H9 (cell line): ENCODE measurements at regions not wholly inside any gene's neighbourhood (a gene's known extent, or its start where the extent isn't known, plus 50 kb on each side); places are given as distances from the start of the nearest gene placed in this dataset.

Source experiments
- DNase-seq: peaks from one replicate; pipeline ENCODE4 v3.0.0-alpha.2; 2017
- H2AFZ ChIP-seq: one replicate; pipeline ENCODE4 v1.6.1; 2013; ENCODE audit warnings: mild to moderate bottlenecking, low read length, control low read depth, moderate library complexity
- H2AK5ac ChIP-seq: 2 replicates; pipeline ENCODE4 v1.6.1; 2013; ENCODE audit warnings: low read length, control low read depth, mixed read lengths; ENCODE audit not compliant: insufficient read length
- H2BK120ac ChIP-seq: one replicate; pipeline ENCODE4 v1.6.1; 2013; ENCODE audit warnings: low read depth, mild to moderate bottlenecking, low read length, control low read depth, inconsistent platforms; ENCODE audit not compliant: poor library complexity, severe bottlenecking
- H2BK12ac ChIP-seq: 2 replicates; pipeline ENCODE4 v1.6.1; 2013; ENCODE audit warnings: low read length, control low read depth, mixed read lengths, low read depth; ENCODE audit not compliant: insufficient read length
- H2BK15ac ChIP-seq: 2 replicates; pipeline ENCODE4 v1.6.1; 2013; ENCODE audit warnings: low read depth, low read length, control low read depth
- H2BK20ac ChIP-seq: one replicate; pipeline ENCODE4 v1.6.1; 2013; ENCODE audit warnings: low read depth, mild to moderate bottlenecking, low read length, control low read depth, inconsistent platforms; ENCODE audit not compliant: poor library complexity, severe bottlenecking
- H2BK5ac ChIP-seq: 2 replicates; pipeline ENCODE4 v1.6.1; 2013; ENCODE audit warnings: low read length, control low read depth, mixed read lengths; ENCODE audit not compliant: insufficient read length
- H3K14ac ChIP-seq: 2 replicates; pipeline ENCODE4 v1.6.1; 2013; ENCODE audit warnings: low read length, control low read depth; ENCODE audit not compliant: insufficient read depth
- H3K18ac ChIP-seq: 2 replicates; pipeline ENCODE4 v1.6.1; 2013; ENCODE audit warnings: low read depth, mild to moderate bottlenecking, mixed read lengths, low read length, control low read depth; ENCODE audit not compliant: insufficient read length
- H3K23ac ChIP-seq: 2 replicates; pipeline ENCODE4 v1.6.1; 2013; ENCODE audit warnings: low read length, control low read depth, mixed read lengths, low read depth; ENCODE audit not compliant: insufficient read length
- H3K23me2 ChIP-seq: 2 replicates; pipeline ENCODE4 v1.6.1; 2013; ENCODE audit warnings: low read depth, mild to moderate bottlenecking, mixed read lengths, low read length, control low read depth; ENCODE audit not compliant: insufficient read length, poor library complexity, severe bottlenecking
- H3K27ac ChIP-seq: 2 replicates; pipeline ENCODE4 v1.5.1; 2013; ENCODE audit warnings: low read length, control low read depth, mixed read lengths, low read depth; ENCODE audit not compliant: insufficient read length
- H3K27me3 ChIP-seq: 2 replicates; pipeline ENCODE4 v1.6.1; 2013; ENCODE audit warnings: low read length, control low read depth, inconsistent platforms; ENCODE audit not compliant: insufficient read depth
- H3K4ac ChIP-seq: 2 replicates; pipeline ENCODE4 v1.6.1; 2013; ENCODE audit warnings: low read depth, mild to moderate bottlenecking, control low read depth, inconsistent platforms, low read length, moderate library complexity
- H3K4me1 ChIP-seq: 2 replicates; pipeline ENCODE4 v1.6.1; 2013; ENCODE audit warnings: low read length, control low read depth, inconsistent platforms; ENCODE audit not compliant: insufficient read depth
- H3K4me2 ChIP-seq: 2 replicates; pipeline ENCODE4 v1.6.1; 2013; ENCODE audit warnings: low read length, control low read depth, mixed read lengths; ENCODE audit not compliant: insufficient read length, insufficient read depth
- H3K56ac ChIP-seq: 2 replicates; pipeline ENCODE4 v1.6.1; 2013; ENCODE audit warnings: low read depth, mild to moderate bottlenecking, mixed read lengths, low read length, control low read depth; ENCODE audit not compliant: insufficient read length
- H3K79me1 ChIP-seq: 2 replicates; pipeline ENCODE4 v1.6.1; 2013; ENCODE audit warnings: low read depth, mild to moderate bottlenecking, moderate library complexity, low read length, control low read depth, inconsistent platforms; ENCODE audit not compliant: insufficient read depth, poor library complexity, severe bottlenecking
- H3K79me2 ChIP-seq: 2 replicates; pipeline ENCODE4 v1.6.1; 2013; ENCODE audit warnings: low read length, control low read depth, inconsistent platforms; ENCODE audit not compliant: insufficient read depth
- H3K9ac ChIP-seq: 2 replicates; pipeline ENCODE4 v1.6.1; 2013; ENCODE audit warnings: low read length, control low read depth, mixed read lengths; ENCODE audit not compliant: insufficient read length; ENCODE audit errors: extremely low read depth
- H3K9me3 ChIP-seq: one replicate; pipeline ENCODE4 v1.6.1; 2013; ENCODE audit warnings: low read depth, low read length, inconsistent platforms; ENCODE audit not compliant: control insufficient read depth
- H3T11ph ChIP-seq: one replicate; pipeline ENCODE4 v1.6.1; 2013; ENCODE audit warnings: mild to moderate bottlenecking, low read length, control low read depth, inconsistent platforms
- H4K20me1 ChIP-seq: one replicate; pipeline ENCODE4 v1.6.1; 2013; ENCODE audit not compliant: control insufficient read depth, insufficient read length, insufficient read depth
- H4K5ac ChIP-seq: 2 replicates; pipeline ENCODE4 v1.6.1; 2013; ENCODE audit warnings: low read depth, mild to moderate bottlenecking, mixed read lengths, low read length, control low read depth; ENCODE audit not compliant: insufficient read length
- H4K8ac ChIP-seq: replicated peaks from 2 replicates; pipeline ENCODE4 v1.6.1; 2013; ENCODE audit warnings: low read length, control low read depth, mixed read lengths, low read depth; ENCODE audit not compliant: insufficient read length
- H4K91ac ChIP-seq: 2 replicates; pipeline ENCODE4 v1.6.1; 2013; ENCODE audit warnings: low read depth, mild to moderate bottlenecking, moderate library complexity, mixed read lengths, low read length, control low read depth; ENCODE audit not compliant: insufficient read length
- H3K27ac Mint-ChIP-seq, 3 experiments: 2 replicates in 2 of 3; 3 replicates in 1 of 3; pipeline ENCODE4 v1.8.0; 2020 to 2021; ENCODE audit warnings: mixed read lengths in 3 of 3, mild to moderate bottlenecking in 1 of 3, moderate library complexity in 1 of 3
- H3K27me3 Mint-ChIP-seq: 2 replicates; pipeline ENCODE4 v1.8.0; 2021; ENCODE audit warnings: low read depth, mild to moderate bottlenecking, moderate library complexity, mixed read lengths
- H3K36me3 Mint-ChIP-seq, 3 experiments: 2 replicates in 2 of 3; 3 replicates in 1 of 3; pipeline ENCODE4 v1.8.0; 2020 to 2021; ENCODE audit warnings: low read depth in 3 of 3, mixed read lengths in 3 of 3; ENCODE audit not compliant: insufficient read depth in 1 of 3
- H3K4me1 Mint-ChIP-seq, 2 experiments: 2 replicates each; pipeline ENCODE4 v1.8.0; 2020; ENCODE audit warnings: mixed read lengths in 2 of 2
- H3K4me3 Mint-ChIP-seq, 2 experiments: 2 replicates in 1 of 2; 3 replicates in 1 of 2; pipeline ENCODE4 v1.8.0; 2020 to 2021; ENCODE audit warnings: mild to moderate bottlenecking in 2 of 2, mixed read lengths in 2 of 2, moderate library complexity in 1 of 2
- H3K9me3 Mint-ChIP-seq, 2 experiments: 2 replicates in 1 of 2; 3 replicates in 1 of 2; pipeline ENCODE4 v1.8.0; 2020; ENCODE audit warnings: mild to moderate bottlenecking in 2 of 2, mixed read lengths in 2 of 2, moderate library complexity in 1 of 2
- WGBS: extraction: QIAGEN DNeasy Blood & Tissue Kit; methylation state at CpG from one replicate; pipeline ENCODE4 v1.1.7; 2013; ENCODE audit warnings: missing lambda C conversion rate, low lambda C conversion rate, mixed read lengths; ENCODE audit not compliant: insufficient read length; ENCODE audit errors: extremely low coverage; 5-methylcytosine and 5-hydroxymethylcytosine counted together
- TF ChIP-seq, protein P1 (sequence below): fragments of 200-600 bp; sonication (generic); conservative IDR thresholded peaks from 3 replicates; pipeline ENCODE4 v1.8.0; 2021; ENCODE audit warnings: antibody characterized with exemption, mild to moderate bottlenecking

DNA sequence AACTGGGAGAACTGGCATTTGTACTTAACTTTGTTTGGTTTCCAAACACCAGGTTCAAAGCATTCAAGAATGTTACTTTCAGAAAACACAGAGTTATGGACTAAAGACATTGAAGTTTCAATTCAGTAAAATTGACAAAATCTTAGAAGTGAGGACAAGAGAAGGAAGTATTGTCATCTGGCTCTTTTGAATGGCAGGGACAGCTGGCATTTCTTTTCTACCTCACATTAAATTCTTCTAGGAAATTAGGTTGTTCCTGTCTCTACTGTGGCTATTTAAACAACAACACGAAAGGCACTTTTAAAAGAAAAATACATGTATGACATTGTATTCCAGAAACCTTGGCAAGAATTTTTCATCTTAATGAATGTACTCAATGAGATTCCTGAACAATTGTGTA is 600.0 kb upstream of the CA10 start:
- H3K14ac ChIP-seq, result no peak overlapping the region
- H3K79me2 ChIP-seq, result no peaks in the 10 kb centered on the region
- no peak overlapping the region for H2BK20ac ChIP-seq
- H3K4me1 ChIP-seq, result no peaks in the 10 kb centered on the region; the same call in 1 of the 2 replicates
- no peaks in the 10 kb centered on the region for H3K9me3 ChIP-seq
- H4K8ac ChIP-seq, result no peak overlapping the region
- H4K20me1 ChIP-seq, result no peaks in the 10 kb centered on the region
- H2BK120ac ChIP-seq, result no peak overlapping the region
- H3K23me2 ChIP-seq, result no peaks in the 10 kb centered on the region
- H3K4me2 ChIP-seq, result no peak overlapping the region
- no peak overlapping the region for H3K9ac ChIP-seq
- H3K4me3 Mint-ChIP-seq, result no peak overlapping the region
- H2BK12ac ChIP-seq, result no peak overlapping the region
- no CpG with 5 or more reads among the region's 1 CpG for WGBS
- TF ChIP-seq, protein P1, sequence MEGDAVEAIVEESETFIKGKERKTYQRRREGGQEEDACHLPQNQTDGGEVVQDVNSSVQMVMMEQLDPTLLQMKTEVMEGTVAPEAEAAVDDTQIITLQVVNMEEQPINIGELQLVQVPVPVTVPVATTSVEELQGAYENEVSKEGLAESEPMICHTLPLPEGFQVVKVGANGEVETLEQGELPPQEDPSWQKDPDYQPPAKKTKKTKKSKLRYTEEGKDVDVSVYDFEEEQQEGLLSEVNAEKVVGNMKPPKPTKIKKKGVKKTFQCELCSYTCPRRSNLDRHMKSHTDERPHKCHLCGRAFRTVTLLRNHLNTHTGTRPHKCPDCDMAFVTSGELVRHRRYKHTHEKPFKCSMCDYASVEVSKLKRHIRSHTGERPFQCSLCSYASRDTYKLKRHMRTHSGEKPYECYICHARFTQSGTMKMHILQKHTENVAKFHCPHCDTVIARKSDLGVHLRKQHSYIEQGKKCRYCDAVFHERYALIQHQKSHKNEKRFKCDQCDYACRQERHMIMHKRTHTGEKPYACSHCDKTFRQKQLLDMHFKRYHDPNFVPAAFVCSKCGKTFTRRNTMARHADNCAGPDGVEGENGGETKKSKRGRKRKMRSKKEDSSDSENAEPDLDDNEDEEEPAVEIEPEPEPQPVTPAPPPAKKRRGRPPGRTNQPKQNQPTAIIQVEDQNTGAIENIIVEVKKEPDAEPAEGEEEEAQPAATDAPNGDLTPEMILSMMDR, result no peak
- H3K27me3 Mint-ChIP-seq, result no peaks in the 10 kb centered on the region; the same call in 1 of the 2 replicates
- H3K4me1 Mint-ChIP-seq, result peaks cover 9 to 13% of the 10 kb centered on the region in 2 experiments; a peak in 3 of 4 replicates
- H3T11ph ChIP-seq, result no peak overlapping the region
- no peak overlapping the region for H4K91ac ChIP-seq
- H3K27ac ChIP-seq, result no peak overlapping the region
- H3K79me1 ChIP-seq, result no peaks in the 10 kb centered on the region
- H3K36me3 Mint-ChIP-seq, result peaks cover 0 to 5% (median 0%) of the 10 kb centered on the region in 3 experiments; a peak in 2 of 7 replicates
- H3K27me3 ChIP-seq, result no peaks in the 10 kb centered on the region
- no peak overlapping the region for H3K27ac Mint-ChIP-seq
- H2BK5ac ChIP-seq, result no peak overlapping the region
- peaks cover 3 to 5% of the 10 kb centered on the region in 2 experiments; a peak in 4 of 5 replicates for H3K9me3 Mint-ChIP-seq
- no peak overlapping the region for H2AK5ac ChIP-seq
- H2AFZ ChIP-seq, result no peak overlapping the region
- no peak overlapping the region for H3K4ac ChIP-seq
- no peak overlapping the region for H2BK15ac ChIP-seq
- H4K5ac ChIP-seq, result no peak overlapping the region
- H3K56ac ChIP-seq, result no peak overlapping the region
- DNase-seq, result no peak
- no peak overlapping the region for H3K23ac ChIP-seq
- H3K18ac ChIP-seq, result no peak overlapping the region
